ENCODE measurements at regions not wholly inside any gene's neighbourhood (a gene's known extent, or its start where the extent isn't known, plus 50 kb on each side); places are given as distances from the start of the nearest gene placed in this dataset.

GRCh38 chr5:92775711-92776615, 805.1 kb downstream of the NR2F1-AS1 start:
- TF ChIP-seq POLR2A (IDR thresholded peaks at IDR 0.05; ENCODE audit: low read length) (no peak), GATA1 (IDR thresholded peaks at IDR 0.05; ENCODE audit: low read depth, low read length) (no peak)
